B cell (primary cell): ENCODE measurements at regions not wholly inside any gene's neighbourhood (a gene's known extent, or its start where the extent isn't known, plus 50 kb on each side); places are given as distances from the start of the nearest gene placed in this dataset.

Source experiments
- ATAC-seq: fragments of 200-7000 bp; cut with Tn5 transposase; one replicate; pipeline ENCODE4 v1.10.0; 2021; ENCODE audit warnings: low read depth, mild to moderate bottlenecking, moderate number of reproducible peaks, moderate library complexity
- CTCF ChIA-PET: fragments of 350-600 bp; sonication (Branson Sonifier 250); formaldehyde crosslinking; loops from one replicate; lab custom pipeline; 2021; ENCODE audit warnings: antibody characterized with exemption, inconsistent platforms; lab: Charles Lee
- POLR2A ChIA-PET: fragments of 350-600 bp; sonication (Branson Sonifier 250); formaldehyde crosslinking; loops from one replicate; lab custom pipeline; 2021; ENCODE audit warnings: antibody characterized with exemption; lab: Charles Lee
- DNase-seq: peaks from one replicate; pipeline ENCODE4 v3.0.0; 2013
- H2AFZ ChIP-seq: 2 replicates; pipeline ENCODE4 v1.6.1; 2012; ENCODE audit warnings: mild to moderate bottlenecking, low read depth, low read length; ENCODE audit not compliant: insufficient read depth, poor library complexity, severe bottlenecking
- H3K27ac ChIP-seq, 2 donors: 1 replicate in 1 of 2; 2 replicates in 1 of 2; pipeline ENCODE4 v1.5.1; 2012 to 2013; ENCODE audit warnings: low read length in 2 of 2, mild to moderate bottlenecking in 2 of 2, moderate library complexity in 1 of 2
- H3K27me3 ChIP-seq, 4 experiments: fragments of 200-600 bp in 1 of 4; sonication (generic) in 1 of 4; replicated peaks in 1 of 4; 1 replicate in 2 of 4; 2 replicates in 2 of 4; pipeline versions ENCODE4 v1.6.1 to v1.7.0; 2013 to 2016; ENCODE audit warnings: low read length in 3 of 4, mild to moderate bottlenecking in 2 of 4, mixed read lengths in 1 of 4, moderate library complexity in 1 of 4; ENCODE audit not compliant: insufficient read depth in 4 of 4, control insufficient read depth in 3 of 4; ENCODE audit errors: control extremely low read depth in 1 of 4
- H3K36me3 ChIP-seq, 2 experiments: replicated peaks in 1 of 2; 1 replicate in 1 of 2; 2 replicates in 1 of 2; pipeline versions ENCODE4 v1.6.1 to v1.7.1; 2013; ENCODE audit warnings: low read length in 1 of 2; ENCODE audit not compliant: insufficient read depth in 2 of 2, control insufficient read depth in 1 of 2; ENCODE audit errors: control extremely low read depth in 1 of 2, extremely low read depth in 1 of 2
- H3K4me1 ChIP-seq, 2 donors: fragments of 200-600 bp in 1 of 2; sonication (generic) in 1 of 2; 1 replicate in 1 of 2; 2 replicates in 1 of 2; pipeline versions ENCODE4 v1.5.1 to v1.6.1; 2013 to 2017; ENCODE audit warnings: low read length in 2 of 2; ENCODE audit not compliant: control insufficient read depth in 2 of 2, insufficient read depth in 2 of 2
- H3K4me2 ChIP-seq: replicated peaks from 2 replicates; pipeline ENCODE3; 2012; ENCODE audit warnings: mild to moderate bottlenecking, low read depth, low read length; ENCODE audit not compliant: poor library complexity, severe bottlenecking
- H3K4me3 ChIP-seq, 5 experiments: fragments of 200-600 bp in 1 of 5; sonication (generic) in 1 of 5; 1 replicate in 3 of 5; 2 replicates in 2 of 5; pipeline versions ENCODE4 v1.5.1 to v1.7.0; 2011 to 2016; ENCODE audit warnings: low read length in 4 of 5, mild to moderate bottlenecking in 4 of 5, low read depth in 2 of 5, control low read depth in 1 of 5, moderate library complexity in 1 of 5; ENCODE audit not compliant: insufficient read depth in 1 of 5; ENCODE audit errors: control extremely low read depth in 1 of 5, extremely low read depth in 1 of 5
- H3K79me2 ChIP-seq: fragments of 200-600 bp; sonication (generic); one replicate; pipeline ENCODE4 v1.6.0; 2016; ENCODE audit warnings: low read length; ENCODE audit not compliant: control insufficient read depth, insufficient read depth
- H3K9ac ChIP-seq: fragments of 200-600 bp; sonication (generic); 2 replicates; pipeline ENCODE4 v1.6.1; 2017; ENCODE audit warnings: mild to moderate bottlenecking, low read length, moderate library complexity
- H3K9me3 ChIP-seq, 3 donors: one replicate each; pipeline versions ENCODE4 v1.6.1 to v1.7.1; 2013; ENCODE audit warnings: low read length in 2 of 3; ENCODE audit not compliant: control insufficient read depth in 2 of 3, insufficient read depth in 1 of 3; ENCODE audit errors: control extremely low read depth in 1 of 3
- H4K20me1 ChIP-seq: 2 replicates; pipeline ENCODE4 v1.6.0; 2012; ENCODE audit warnings: mild to moderate bottlenecking, low read length; ENCODE audit not compliant: insufficient read depth, control insufficient read depth, poor library complexity, severe bottlenecking
- H3K27ac Mint-ChIP-seq: one replicate; pipeline ENCODE4 v1.8.0; 2021; ENCODE audit warnings: mixed read lengths
- H3K27me3 Mint-ChIP-seq: one replicate; pipeline ENCODE4 v1.8.0; 2021; ENCODE audit warnings: mixed read lengths
- H3K4me1 Mint-ChIP-seq: one replicate; pipeline ENCODE4 v1.8.0; 2021; ENCODE audit warnings: mixed read lengths
- H3K4me3 Mint-ChIP-seq: one replicate; pipeline ENCODE4 v1.8.0; 2021; ENCODE audit warnings: mixed read lengths
- H3K9me3 Mint-ChIP-seq: one replicate; pipeline ENCODE4 v1.8.0; 2022; ENCODE audit warnings: mixed read lengths; ENCODE audit not compliant: insufficient read depth
- EZH2 ChIP-seq: IDR thresholded peaks from 2 replicates; pipeline ENCODE4 v1.6.1; 2012; ENCODE audit warnings: borderline replicate concordance, low read depth, mild to moderate bottlenecking, moderate library complexity, low read length; ENCODE audit not compliant: insufficient read depth, poor library complexity, severe bottlenecking
- WGBS: methylation state at CpG from one replicate; pipeline ENCODE4 v1.1.5; 2013; ENCODE audit warnings: missing lambda C conversion rate; ENCODE audit not compliant: insufficient coverage; 5-methylcytosine and 5-hydroxymethylcytosine counted together
- intact Hi-C: fragments of 100-400 bp; cut with micrococcal nuclease; formaldehyde crosslinking; loops from one replicate; pipeline ENCODE4 v1.10.0; 2022
- TF ChIP-seq, protein P1 (sequence below): fragments of 200-600 bp; IDR thresholded peaks from one replicate; pipeline ENCODE4 v1.8.0; 2022; ENCODE audit warnings: antibody characterized with exemption, mild to moderate bottlenecking

GRCh38 chr5:159773062-159773924 is 143.0 kb upstream of the ADRA1B start:
- Histone ChIP-seq H3K79me2 (no peaks in the 10 kb centered on the region), H3K27ac (peak overlapping the region in 1 of 2 donors; percentile 12), H3K4me3 (peak overlapping the region in 4 of 5 experiments; percentile 14 to 67 (median 48)), H3K9me3 (peaks cover 0 to 2% (median 0%) of the 10 kb centered on the region in 3 donors), H3K4me2 (peak overlapping the region; percentile 83), H3K27me3 (peaks cover 0 to 21% (median 8%) of the 10 kb centered on the region in 4 experiments), H3K9ac (peak overlapping the region; percentile 64), H2AFZ (peak overlapping the region; percentile 71), H3K36me3 (no peaks in the 10 kb centered on the region), H4K20me1 (no peaks in the 10 kb centered on the region), H3K4me1 (peaks cover 9 to 12% of the 10 kb centered on the region in 2 donors)
- TF ChIP-seq, protein P1, sequence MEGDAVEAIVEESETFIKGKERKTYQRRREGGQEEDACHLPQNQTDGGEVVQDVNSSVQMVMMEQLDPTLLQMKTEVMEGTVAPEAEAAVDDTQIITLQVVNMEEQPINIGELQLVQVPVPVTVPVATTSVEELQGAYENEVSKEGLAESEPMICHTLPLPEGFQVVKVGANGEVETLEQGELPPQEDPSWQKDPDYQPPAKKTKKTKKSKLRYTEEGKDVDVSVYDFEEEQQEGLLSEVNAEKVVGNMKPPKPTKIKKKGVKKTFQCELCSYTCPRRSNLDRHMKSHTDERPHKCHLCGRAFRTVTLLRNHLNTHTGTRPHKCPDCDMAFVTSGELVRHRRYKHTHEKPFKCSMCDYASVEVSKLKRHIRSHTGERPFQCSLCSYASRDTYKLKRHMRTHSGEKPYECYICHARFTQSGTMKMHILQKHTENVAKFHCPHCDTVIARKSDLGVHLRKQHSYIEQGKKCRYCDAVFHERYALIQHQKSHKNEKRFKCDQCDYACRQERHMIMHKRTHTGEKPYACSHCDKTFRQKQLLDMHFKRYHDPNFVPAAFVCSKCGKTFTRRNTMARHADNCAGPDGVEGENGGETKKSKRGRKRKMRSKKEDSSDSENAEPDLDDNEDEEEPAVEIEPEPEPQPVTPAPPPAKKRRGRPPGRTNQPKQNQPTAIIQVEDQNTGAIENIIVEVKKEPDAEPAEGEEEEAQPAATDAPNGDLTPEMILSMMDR, result peak; percentile 12
- TF ChIP-seq EZH2, result no peak
- DNase-seq (peak; percentile 74), ATAC-seq (peak; percentile 93)
- H3K27ac Mint-ChIP-seq, result peak overlapping the region; percentile 78
- ChIA-PET POLR2A (interaction anchor here (0.5 kb wide), 1 partner anchor 646 kb away, joined by 7 read pairs; no protein-coding TSS in a partner anchor), CTCF (interaction anchor here (1.2 kb wide), 1 partner anchor 17 kb away, joined by 3 read pairs; no protein-coding TSS in a partner anchor)
- H3K9me3 Mint-ChIP-seq, result no peaks in the 10 kb centered on the region
- WGBS, result 3% methylated on average over 68 of the region's 71 CpGs
- H3K4me1 Mint-ChIP-seq, result peaks cover 10% of the 10 kb centered on the region
- intact Hi-C loops, result loop anchor here (5.0 kb wide), 1 partner anchor 441 kb away; the partner anchor contains the start of gene IL12B
- peaks cover 33% of the 10 kb centered on the region for H3K27me3 Mint-ChIP-seq
- H3K4me3 Mint-ChIP-seq, result peak overlapping the region; percentile 81
